ENCODE measurements at regions not wholly inside any gene's neighbourhood (a gene's known extent, or its start where the extent isn't known, plus 50 kb on each side); places are given as distances from the start of the nearest gene placed in this dataset.

- DNase-seq (ENCODE audit: low spot score): no peak
These were observed 79.6 kb upstream of the NRXN1 start for GRCh38 chr2:51111532-51111931.

- DNase-seq (ENCODE audit: low spot score): no peak
These were observed 76.9 kb upstream of the NRXN1 start for GRCh38 chr2:51108794-51109193.

- DNase-seq (ENCODE audit: low spot score): no peak
These were observed 75.9 kb upstream of the NRXN1 start for GRCh38 chr2:51107841-51108240.

GRCh38 chr2:51105811-51106210 lies 73.9 kb upstream of the NRXN1 start:
- no peak for DNase-seq (ENCODE audit: low spot score)

GRCh38 chr2:51103205-51103604 lies 71.3 kb upstream of the NRXN1 start:
- no peak for DNase-seq (ENCODE audit: low spot score)

- no peak for DNase-seq (ENCODE audit: low spot score)
These were observed 61.1 kb upstream of the NRXN1 start for GRCh38 chr2:51093016-51093415.

- no peak for DNase-seq (ENCODE audit: low spot score)
These were observed 53.6 kb upstream of the NRXN1 start for GRCh38 chr2:51085420-51086068.

GRCh38 chr2:51084750-51085149 lies 52.8 kb upstream of the NRXN1 start:
- DNase-seq (ENCODE audit: low spot score): no peak

Measured in pons (tissue), 1 donor.